Stimulated activated memory B cell treated with anti-CD40 and anti-IgM and Interleukin-4, amounts not matched to agents 10 μg/mL and 1 μg/mL and 100 μg/mL, for 72 hours (primary cell): ENCODE measurements at regions not wholly inside any gene's neighbourhood (a gene's known extent, or its start where the extent isn't known, plus 50 kb on each side); places are given as distances from the start of the nearest gene placed in this dataset.

Experiments used
- ATAC-seq: fragments of 150-1000 bp; cut with Tn5 transposase; 2 replicates; pipeline ENCODE4 v1.10.0; 2021
- H3K27ac Mint-ChIP-seq: one replicate; pipeline ENCODE4 v1.8.0; 2022; ENCODE audit warnings: mild to moderate bottlenecking, mixed read lengths
- H3K27me3 Mint-ChIP-seq: one replicate; pipeline ENCODE4 v1.8.0; 2022; ENCODE audit warnings: mixed read lengths
- H3K36me3 Mint-ChIP-seq: one replicate; pipeline ENCODE4 v1.8.0; 2022; ENCODE audit warnings: mixed read lengths
- H3K4me1 Mint-ChIP-seq: one replicate; pipeline ENCODE4 v1.8.0; 2022; ENCODE audit warnings: mixed read lengths
- H3K4me3 Mint-ChIP-seq: one replicate; pipeline ENCODE4 v1.8.0; 2022; ENCODE audit warnings: mild to moderate bottlenecking, moderate library complexity, mixed read lengths
- H3K9me3 Mint-ChIP-seq: one replicate; pipeline ENCODE4 v1.8.0; 2022; ENCODE audit warnings: mixed read lengths

DNA sequence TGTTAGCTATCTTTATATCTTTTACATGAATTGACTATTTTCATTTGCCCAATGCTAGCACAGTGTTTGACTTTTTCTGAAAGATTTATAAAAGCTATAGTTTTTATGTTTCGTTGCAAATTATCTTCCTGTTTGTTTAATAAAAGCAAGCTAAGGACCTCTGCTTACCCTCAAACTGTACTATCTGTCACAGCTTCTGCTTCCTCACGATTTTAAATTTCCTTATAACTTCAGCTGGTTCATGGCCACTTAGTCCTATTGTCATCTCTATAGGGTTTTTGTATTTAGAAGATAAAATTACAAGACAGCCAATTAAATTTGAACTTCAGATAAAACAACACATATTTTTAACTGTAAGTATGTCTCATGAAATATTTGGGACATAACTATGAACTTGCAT lies 494.0 kb downstream of the PDGFC start:
- no peaks in the 10 kb centered on the region for H3K9me3 Mint-ChIP-seq
- no peaks in the 10 kb centered on the region for H3K27me3 Mint-ChIP-seq
- H3K36me3 Mint-ChIP-seq: no peaks in the 10 kb centered on the region
- ATAC-seq: no peak
- no peak overlapping the region for H3K4me3 Mint-ChIP-seq
- H3K27ac Mint-ChIP-seq: no peak overlapping the region
- H3K4me1 Mint-ChIP-seq: no peaks in the 10 kb centered on the region

- Mint-ChIP-seq H3K9me3 (no peaks in the 10 kb centered on the region), H3K4me3 (no peak overlapping the region), H3K36me3 (no peaks in the 10 kb centered on the region), H3K27me3 (no peaks in the 10 kb centered on the region), H3K4me1 (no peaks in the 10 kb centered on the region), H3K27ac (no peak overlapping the region)
- ATAC-seq: no peak
These were observed 495.2 kb downstream of the PDGFC start for GRCh38 chr4:156476359-156476758.

- H3K27me3 Mint-ChIP-seq: no peaks in the 10 kb centered on the region
- H3K27ac Mint-ChIP-seq: no peak overlapping the region
- no peaks in the 10 kb centered on the region for H3K9me3 Mint-ChIP-seq
- ATAC-seq: no peak
- no peaks in the 10 kb centered on the region for H3K4me1 Mint-ChIP-seq
- no peaks in the 10 kb centered on the region for H3K36me3 Mint-ChIP-seq
- no peak overlapping the region for H3K4me3 Mint-ChIP-seq
These were observed 496.3 kb downstream of the PDGFC start for GRCh38 chr4:156475322-156475721.

GRCh38 chr4:156473151-156473550 lies 498.4 kb downstream of the PDGFC start:
- ATAC-seq: no peak
- Mint-ChIP-seq H3K9me3 (no peaks in the 10 kb centered on the region), H3K36me3 (no peaks in the 10 kb centered on the region), H3K4me3 (no peak overlapping the region), H3K27ac (no peak overlapping the region), H3K27me3 (no peaks in the 10 kb centered on the region), H3K4me1 (no peaks in the 10 kb centered on the region)

- Mint-ChIP-seq H3K27me3 (no peaks in the 10 kb centered on the region), H3K4me3 (no peak overlapping the region)
These were observed 499.0 kb downstream of the PDGFC start for GRCh38 chr4:156472624-156473023.

DNA sequence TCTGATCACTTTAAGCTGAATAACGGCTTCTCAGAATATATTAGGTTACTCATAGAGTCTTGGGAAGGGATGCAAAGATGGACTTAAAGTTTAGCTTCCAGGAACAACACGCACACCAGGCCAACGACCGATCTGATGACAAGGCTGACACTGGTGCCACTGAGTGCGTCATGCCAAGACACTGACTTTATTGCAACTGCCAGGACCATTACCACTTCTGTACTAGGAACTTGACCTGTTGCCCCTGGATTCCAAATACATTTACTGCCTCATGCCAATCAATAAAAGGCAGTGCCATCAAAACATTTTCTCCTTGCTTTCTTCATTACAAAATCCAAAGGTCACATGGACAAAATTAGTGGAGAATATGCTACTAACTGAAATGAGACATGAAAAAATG lies 505.9 kb upstream of the CTSO start:
- ATAC-seq: no peak
- Mint-ChIP-seq H3K27ac (no peak overlapping the region), H3K36me3 (no peaks in the 10 kb centered on the region), H3K9me3 (peaks cover 13% of the 10 kb centered on the region), H3K4me1 (peaks cover 5% of the 10 kb centered on the region), H3K4me3 (no peak overlapping the region), H3K27me3 (no peaks in the 10 kb centered on the region)

More at GRCh38 chr4:156472624-156473023, 499.0 kb downstream of the PDGFC start:
- no peaks in the 10 kb centered on the region for H3K9me3 Mint-ChIP-seq
- no peak for ATAC-seq
- no peaks in the 10 kb centered on the region for H3K36me3 Mint-ChIP-seq
- H3K27ac Mint-ChIP-seq: no peak overlapping the region
- no peaks in the 10 kb centered on the region for H3K4me1 Mint-ChIP-seq

- no peak overlapping the region for H3K27ac Mint-ChIP-seq
- no peaks in the 10 kb centered on the region for H3K36me3 Mint-ChIP-seq
- H3K4me1 Mint-ChIP-seq: peaks cover 5% of the 10 kb centered on the region
- no peak for ATAC-seq
- peaks cover 16% of the 10 kb centered on the region for H3K9me3 Mint-ChIP-seq
- no peak overlapping the region for H3K4me3 Mint-ChIP-seq
- no peaks in the 10 kb centered on the region for H3K27me3 Mint-ChIP-seq
These were observed 503.2 kb upstream of the CTSO start for GRCh38 chr4:156456830-156457229.

- no peak overlapping the region for H3K27ac Mint-ChIP-seq
- no peak for ATAC-seq
- no peak overlapping the region for H3K4me3 Mint-ChIP-seq
- H3K9me3 Mint-ChIP-seq: no peaks in the 10 kb centered on the region
- no peaks in the 10 kb centered on the region for H3K27me3 Mint-ChIP-seq
- no peaks in the 10 kb centered on the region for H3K4me1 Mint-ChIP-seq
- no peaks in the 10 kb centered on the region for H3K36me3 Mint-ChIP-seq
These were observed 489.8 kb upstream of the CTSO start for GRCh38 chr4:156443488-156443887.

GRCh38 chr4:156442912-156443311 lies 489.2 kb upstream of the CTSO start:
- no peaks in the 10 kb centered on the region for H3K36me3 Mint-ChIP-seq
- H3K4me3 Mint-ChIP-seq: no peak overlapping the region
- H3K27me3 Mint-ChIP-seq: no peaks in the 10 kb centered on the region
- ATAC-seq: no peak
- no peaks in the 10 kb centered on the region for H3K4me1 Mint-ChIP-seq
- H3K27ac Mint-ChIP-seq: no peak overlapping the region
- no peaks in the 10 kb centered on the region for H3K9me3 Mint-ChIP-seq

GRCh38 chr4:156439576-156440200 lies 486.0 kb upstream of the CTSO start:
- Mint-ChIP-seq H3K4me1 (no peaks in the 10 kb centered on the region), H3K36me3 (no peaks in the 10 kb centered on the region)
- no peak for ATAC-seq

GRCh38 chr4:156437666-156438065 lies 484.0 kb upstream of the CTSO start:
- H3K27ac Mint-ChIP-seq: no peak overlapping the region
- no peaks in the 10 kb centered on the region for H3K27me3 Mint-ChIP-seq
- no peaks in the 10 kb centered on the region for H3K9me3 Mint-ChIP-seq
- no peak for ATAC-seq
- H3K36me3 Mint-ChIP-seq: no peaks in the 10 kb centered on the region
- no peak overlapping the region for H3K4me3 Mint-ChIP-seq
- H3K4me1 Mint-ChIP-seq: no peaks in the 10 kb centered on the region

More at GRCh38 chr4:156439576-156440200, 486.0 kb upstream of the CTSO start:
- Mint-ChIP-seq H3K27me3 (no peaks in the 10 kb centered on the region), H3K4me3 (no peak overlapping the region), H3K27ac (no peak overlapping the region), H3K9me3 (no peaks in the 10 kb centered on the region)

GRCh38 chr4:156422576-156422975 lies 468.9 kb upstream of the CTSO start:
- H3K27ac Mint-ChIP-seq: no peak overlapping the region
- H3K4me3 Mint-ChIP-seq: no peak overlapping the region
- no peaks in the 10 kb centered on the region for H3K27me3 Mint-ChIP-seq
- H3K4me1 Mint-ChIP-seq: no peaks in the 10 kb centered on the region
- H3K9me3 Mint-ChIP-seq: no peaks in the 10 kb centered on the region
- no peaks in the 10 kb centered on the region for H3K36me3 Mint-ChIP-seq
- ATAC-seq: no peak

- Mint-ChIP-seq H3K36me3 (no peaks in the 10 kb centered on the region), H3K27ac (no peak overlapping the region), H3K9me3 (peaks cover 2% of the 10 kb centered on the region), H3K4me1 (no peaks in the 10 kb centered on the region), H3K4me3 (no peak overlapping the region), H3K27me3 (no peaks in the 10 kb centered on the region)
- no peak for ATAC-seq
These were observed 467.0 kb upstream of the CTSO start for GRCh38 chr4:156420623-156421022.

DNA sequence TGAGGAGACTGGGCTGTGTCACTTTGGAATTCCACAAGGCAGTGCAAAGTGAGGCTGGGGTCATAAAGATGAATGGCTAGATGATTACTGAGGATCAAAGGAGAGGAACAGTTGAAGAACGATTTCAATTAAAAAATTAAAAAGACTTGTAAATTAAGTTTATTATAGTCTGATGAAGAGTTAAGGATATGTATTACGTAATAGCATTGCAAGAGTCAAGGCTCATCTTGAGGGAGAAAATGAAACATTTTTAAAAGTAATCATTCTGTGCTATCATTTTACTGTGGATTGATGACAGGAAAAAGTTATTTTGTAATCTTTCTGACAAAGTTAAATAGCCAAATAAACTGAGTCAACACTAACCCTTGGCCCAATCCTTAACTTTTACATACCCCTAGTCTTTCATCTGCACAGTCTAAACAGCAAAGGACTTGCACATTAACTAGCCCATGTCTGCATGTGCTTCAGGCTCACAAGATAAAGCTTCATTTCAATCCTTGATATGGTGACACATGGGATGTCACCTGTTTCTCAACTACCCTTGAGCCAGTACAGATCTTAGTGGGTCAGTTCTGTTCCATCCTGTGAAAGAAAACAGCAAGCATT lies 465.5 kb upstream of the CTSO start:
- Mint-ChIP-seq H3K27me3 (no peaks in the 10 kb centered on the region), H3K36me3 (no peaks in the 10 kb centered on the region), H3K4me1 (no peaks in the 10 kb centered on the region), H3K9me3 (peaks cover 2% of the 10 kb centered on the region), H3K4me3 (no peak overlapping the region), H3K27ac (no peak overlapping the region)
- ATAC-seq: no peak

GRCh38 chr4:156414406-156414805 lies 460.7 kb upstream of the CTSO start:
- no peaks in the 10 kb centered on the region for H3K36me3 Mint-ChIP-seq
- ATAC-seq: no peak
- H3K4me3 Mint-ChIP-seq: no peak overlapping the region
- peaks cover 6% of the 10 kb centered on the region for H3K9me3 Mint-ChIP-seq
- H3K27me3 Mint-ChIP-seq: no peaks in the 10 kb centered on the region
- no peak overlapping the region for H3K27ac Mint-ChIP-seq
- H3K4me1 Mint-ChIP-seq: no peaks in the 10 kb centered on the region

DNA sequence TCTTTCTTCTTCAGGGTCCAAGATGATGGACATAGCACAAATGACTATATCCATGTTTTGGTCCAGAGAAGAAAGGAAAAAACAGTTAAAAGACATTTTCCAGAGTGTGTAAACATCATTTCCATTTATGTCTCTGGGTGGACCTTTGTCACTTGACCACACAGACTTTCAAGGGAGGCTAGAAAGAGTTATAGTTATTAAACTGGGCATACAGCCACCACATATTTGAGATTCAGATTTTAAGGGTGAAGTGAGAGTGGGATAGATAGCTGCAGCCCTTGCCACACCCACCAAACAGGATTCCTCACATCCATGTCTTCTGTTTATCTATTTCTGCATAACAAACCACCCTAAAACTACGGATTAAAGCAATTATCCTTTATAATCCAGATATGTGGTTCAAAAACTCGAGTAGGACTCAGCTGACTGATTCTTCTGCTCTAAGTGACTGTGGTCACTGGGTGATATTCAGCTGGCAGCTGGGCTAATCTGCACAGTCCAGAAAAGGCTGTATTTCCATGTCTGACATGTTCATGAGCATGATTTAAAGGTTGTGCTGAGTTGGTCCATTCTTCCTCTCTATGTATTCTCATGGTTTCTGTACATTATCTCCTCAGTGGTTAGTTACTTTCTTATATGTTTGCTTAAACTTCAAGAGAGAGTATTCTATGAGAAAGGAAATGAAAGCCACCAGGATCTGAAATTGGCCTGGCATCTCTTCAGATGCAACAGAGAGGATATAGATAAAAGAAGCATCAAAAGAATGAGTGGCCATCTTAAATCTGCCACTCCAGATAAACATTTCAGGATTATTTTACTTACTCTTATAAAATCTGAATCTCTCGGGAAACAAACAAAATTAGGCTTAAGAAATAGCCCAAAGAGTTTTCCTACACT lies 459.8 kb upstream of the CTSO start:
- no peaks in the 10 kb centered on the region for H3K27me3 Mint-ChIP-seq
- no peak overlapping the region for H3K27ac Mint-ChIP-seq
- H3K36me3 Mint-ChIP-seq: no peaks in the 10 kb centered on the region
- H3K4me1 Mint-ChIP-seq: no peaks in the 10 kb centered on the region
- H3K9me3 Mint-ChIP-seq: peaks cover 6% of the 10 kb centered on the region
- H3K4me3 Mint-ChIP-seq: no peak overlapping the region
- no peak for ATAC-seq
